ENCODE measurements at regions not wholly inside any gene's neighbourhood (a gene's known extent, or its start where the extent isn't known, plus 50 kb on each side); places are given as distances from the start of the nearest gene placed in this dataset.

- DNase-seq, result no peak
Observed at GRCh38 chr7:131096267-131096927, 231.3 kb upstream of the MKLN1 start.

GRCh38 chr7:131097662-131098376, 229.9 kb upstream of the MKLN1 start:
- DNase-seq, result no peak

- DNase-seq, result no peak
Observed at GRCh38 chr7:131098527-131098926, 229.1 kb upstream of the MKLN1 start.

- DNase-seq, result no peak
Observed at GRCh38 chr7:131100357-131101054, 227.2 kb upstream of the MKLN1 start.

GRCh38 chr7:131103997-131104396, 223.7 kb upstream of the MKLN1 start:
- no peak for DNase-seq

GRCh38 chr7:131104596-131105293, 222.9 kb upstream of the MKLN1 start:
- peak; percentile 8 for DNase-seq

- DNase-seq, result no peak
Observed at GRCh38 chr7:131105294-131105798, 222.3 kb upstream of the MKLN1 start.

- DNase-seq, result peak; percentile 69
Observed at GRCh38 chr7:131105799-131106680, 221.6 kb upstream of the MKLN1 start.

GRCh38 chr7:131106681-131107336, 220.9 kb upstream of the MKLN1 start:
- DNase-seq, result peak; percentile 43

- DNase-seq, result peak; percentile 79
Observed at GRCh38 chr7:131107337-131108211, 220.1 kb upstream of the MKLN1 start.

- DNase-seq, result peak; percentile 20
Observed at GRCh38 chr7:131108212-131108940, 219.3 kb upstream of the MKLN1 start.

- DNase-seq, result peak; percentile 13
Observed at GRCh38 chr7:131109011-131109758, 218.5 kb upstream of the MKLN1 start.

- peak; percentile 70 for DNase-seq
Observed at GRCh38 chr7:131109759-131110296, 217.8 kb upstream of the MKLN1 start.

GRCh38 chr7:131110297-131111080, 217.2 kb upstream of the MKLN1 start:
- peak; percentile 9 for DNase-seq

GRCh38 chr7:131111081-131111576, 216.5 kb upstream of the MKLN1 start:
- peak; percentile 23 for DNase-seq

- no peak for DNase-seq
Observed at GRCh38 chr7:131111792-131112191, 215.9 kb upstream of the MKLN1 start.

GRCh38 chr7:131112431-131112830, 215.2 kb upstream of the MKLN1 start:
- DNase-seq, result no peak

- no peak for DNase-seq
Observed at GRCh38 chr7:131115340-131115739, 212.3 kb upstream of the MKLN1 start.

All from hematopoietic multipotent progenitor cell treated with erythropoietin and hydrocortisone succinate and interleukin-3 and kit ligand, for 8 days (in vitro differentiated cells).